LHCN-M2 (cell line): ENCODE measurements at regions not wholly inside any gene's neighbourhood (a gene's known extent, or its start where the extent isn't known, plus 50 kb on each side); places are given as distances from the start of the nearest gene placed in this dataset.
"Not testable (repeated sequence)": the region's sequence is repeated elsewhere in the genome, so short reads cannot be mapped to it uniquely, and the experiment has no call there.

Source experiments
- DNase-seq: peaks from one replicate; pipeline ENCODE4 v3.0.0-alpha.2; 2012; ENCODE audit warnings: low read depth

DNA sequence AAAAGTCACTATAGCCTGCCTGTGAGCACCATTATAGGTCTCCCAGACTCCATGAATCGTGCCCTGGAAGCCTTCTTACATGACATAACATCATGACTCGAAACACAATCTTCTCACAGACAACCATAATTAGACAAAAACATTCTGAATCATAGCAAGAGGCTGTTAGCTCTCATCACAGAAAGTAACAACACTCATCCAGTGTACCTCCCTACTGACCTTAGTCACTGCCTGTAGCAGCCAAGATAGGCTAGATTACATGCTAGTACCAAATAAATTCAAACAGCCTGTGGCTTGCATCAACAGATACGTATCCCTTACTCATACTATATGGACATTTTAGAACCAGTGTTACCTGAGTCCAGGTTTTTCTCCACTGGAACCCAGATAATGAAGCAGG lies 663.8 kb upstream of the FOXG1 start:
- no peak for DNase-seq

DNA sequence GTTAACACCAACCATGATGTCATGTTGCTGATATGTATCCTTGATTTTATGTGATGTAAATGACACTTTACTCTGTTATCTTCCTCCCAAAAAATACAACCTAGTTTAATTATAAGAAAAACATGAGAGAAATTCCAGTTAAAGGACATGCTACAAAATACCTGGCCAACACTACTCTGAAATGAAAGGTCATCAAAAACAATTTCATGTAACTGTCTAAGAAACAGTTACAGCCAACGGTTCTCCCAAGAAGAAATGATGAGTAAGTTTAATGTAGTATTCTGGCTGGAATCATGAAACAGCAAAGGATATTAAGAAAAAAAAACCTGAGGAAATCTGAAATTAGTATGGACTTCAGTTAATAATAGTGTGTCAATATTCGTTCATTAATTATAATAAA lies 653.3 kb upstream of the FOXG1 start:
- no peak for DNase-seq

DNA sequence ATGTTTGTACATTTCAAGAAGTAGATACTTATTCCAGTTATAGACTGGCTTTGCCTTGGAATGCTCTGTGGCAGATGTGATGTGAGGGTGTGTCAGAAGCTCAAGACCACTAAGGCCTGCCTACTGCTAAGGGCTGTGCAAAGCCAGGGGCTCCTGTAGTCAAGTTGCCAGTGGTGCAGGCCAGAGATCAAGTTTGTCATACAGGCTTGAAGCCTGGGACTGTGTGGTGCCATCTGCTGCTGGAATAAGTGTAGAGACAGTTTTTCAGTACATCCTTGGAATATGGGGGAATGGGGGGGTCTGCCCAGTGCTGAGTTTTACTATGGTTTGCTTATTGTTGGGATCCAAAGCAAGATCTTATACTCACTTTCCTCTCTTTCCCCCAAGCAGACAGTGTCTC lies 649.9 kb upstream of the FOXG1 start:
- no peak for DNase-seq

GRCh38 chr14:28119849-28120248 lies 646.7 kb upstream of the FOXG1 start:
- DNase-seq = no peak

GRCh38 chr14:28120391-28120790 lies 646.2 kb upstream of the FOXG1 start:
- no peak for DNase-seq

DNA sequence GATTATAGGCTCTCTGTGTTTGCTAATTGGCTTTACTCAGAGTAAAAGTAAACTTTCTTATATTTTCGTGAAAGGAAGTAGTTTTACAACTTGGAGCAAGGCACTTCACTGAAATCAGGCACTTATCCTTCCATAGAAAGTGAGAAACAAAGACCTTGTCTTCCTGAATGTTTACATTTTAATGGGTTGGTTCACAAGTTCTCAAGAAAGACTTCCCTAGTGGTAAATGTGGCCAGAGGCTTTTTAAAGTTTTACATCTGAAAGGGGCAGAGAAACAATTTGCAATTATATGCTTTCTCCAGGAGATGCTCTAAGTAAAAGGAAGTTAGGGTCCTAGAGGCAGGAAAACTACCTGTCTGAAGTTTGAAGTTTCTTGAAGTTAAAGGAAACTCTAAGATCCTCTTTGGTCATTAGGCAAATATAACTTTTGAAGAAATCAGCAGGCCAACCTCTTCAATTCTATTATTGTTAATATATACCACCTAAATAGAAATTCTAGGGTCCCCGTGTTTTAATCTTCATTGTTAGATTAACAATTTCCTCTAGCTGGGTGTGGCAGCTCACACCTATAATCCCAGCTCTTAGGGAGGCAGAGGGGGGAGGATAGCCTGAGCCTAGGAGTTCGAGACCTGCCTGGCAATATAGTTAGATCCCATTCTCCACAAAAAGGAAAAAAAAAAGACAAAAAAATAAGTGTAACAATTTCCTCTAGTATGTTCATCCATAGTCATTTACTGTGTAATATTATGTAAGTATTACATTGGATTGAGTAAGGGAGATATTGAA lies 644.9 kb upstream of the FOXG1 start:
- no peak for DNase-seq

- no peak for DNase-seq
These were observed 635.8 kb upstream of the FOXG1 start for GRCh38 chr14:28130610-28131284.

GRCh38 chr14:28138341-28138740 lies 628.2 kb upstream of the FOXG1 start:
- no peak for DNase-seq

GRCh38 chr14:28141662-28142061 lies 624.9 kb upstream of the FOXG1 start:
- no peak for DNase-seq

- DNase-seq = no peak
These were observed 624.1 kb upstream of the FOXG1 start for GRCh38 chr14:28142400-28143015.

DNA sequence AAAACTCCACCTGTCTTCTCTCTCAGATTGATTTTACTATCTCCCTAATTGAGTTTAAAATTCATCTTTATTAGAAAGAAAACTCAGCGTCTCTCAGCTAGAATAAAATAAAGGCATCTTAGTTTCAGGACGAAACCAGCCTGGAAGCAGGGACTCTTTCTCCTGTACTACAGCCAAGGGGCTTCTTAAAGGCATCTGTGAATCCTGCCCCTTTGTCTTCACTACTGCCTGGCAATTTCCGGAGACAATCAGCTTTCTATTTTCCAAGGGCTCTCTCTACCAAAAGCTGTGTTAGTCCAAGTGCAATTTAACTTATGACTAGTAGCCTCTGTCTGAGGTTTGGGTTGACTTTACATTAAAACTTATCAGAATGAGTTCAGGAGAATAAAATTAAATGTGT lies 623.3 kb upstream of the FOXG1 start:
- DNase-seq = no peak

DNA sequence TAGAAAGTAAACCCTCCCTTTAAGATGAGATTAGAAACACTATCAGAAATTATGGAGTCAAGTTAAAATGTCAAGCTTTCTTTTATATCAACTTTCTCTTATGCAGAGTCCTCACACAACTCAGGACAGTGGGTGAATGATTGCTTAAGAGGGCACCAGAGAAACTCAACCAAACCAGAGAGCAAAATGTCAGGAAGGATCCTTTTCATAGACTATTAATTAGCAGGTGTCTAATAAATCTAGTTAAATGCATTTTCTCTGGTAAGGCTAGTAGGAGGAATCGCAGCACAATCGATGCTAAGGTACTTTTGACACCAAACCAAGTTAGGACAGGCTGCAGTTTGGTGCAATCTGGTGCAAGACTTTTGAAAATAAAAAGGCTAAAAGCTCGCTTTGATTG lies 614.7 kb upstream of the FOXG1 start:
- DNase-seq = no peak

- DNase-seq = no peak
These were observed 614.0 kb upstream of the FOXG1 start for GRCh38 chr14:28152453-28153044.

DNA sequence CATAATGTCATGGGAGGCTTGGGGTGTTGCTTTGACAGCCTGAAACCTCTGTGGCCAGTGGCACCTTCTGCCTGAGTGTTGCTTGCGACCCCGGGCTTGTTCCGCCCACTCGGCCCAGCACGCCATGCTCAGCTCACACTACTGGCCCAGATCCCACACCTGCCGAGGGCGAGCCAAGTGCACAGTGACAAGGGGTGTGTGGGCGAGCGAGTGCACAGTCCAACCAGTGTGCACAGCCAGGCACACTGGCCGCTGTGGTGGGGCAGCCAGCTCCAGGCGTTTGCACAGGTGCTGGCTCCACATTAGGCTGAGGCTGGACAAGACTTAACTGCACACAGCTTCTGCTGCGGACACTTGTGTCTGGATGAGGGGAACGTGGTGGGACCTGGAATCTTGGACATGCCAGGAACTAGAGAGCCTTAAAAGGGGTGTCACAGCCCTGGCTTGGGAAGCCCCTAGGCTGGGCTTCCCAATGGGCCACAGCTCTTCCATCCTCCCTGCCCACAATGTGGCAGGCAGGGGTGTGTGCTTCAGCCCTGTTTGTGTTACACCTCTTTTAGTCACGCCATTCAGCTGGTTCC lies 609.2 kb upstream of the FOXG1 start:
- no peak for DNase-seq

DNA sequence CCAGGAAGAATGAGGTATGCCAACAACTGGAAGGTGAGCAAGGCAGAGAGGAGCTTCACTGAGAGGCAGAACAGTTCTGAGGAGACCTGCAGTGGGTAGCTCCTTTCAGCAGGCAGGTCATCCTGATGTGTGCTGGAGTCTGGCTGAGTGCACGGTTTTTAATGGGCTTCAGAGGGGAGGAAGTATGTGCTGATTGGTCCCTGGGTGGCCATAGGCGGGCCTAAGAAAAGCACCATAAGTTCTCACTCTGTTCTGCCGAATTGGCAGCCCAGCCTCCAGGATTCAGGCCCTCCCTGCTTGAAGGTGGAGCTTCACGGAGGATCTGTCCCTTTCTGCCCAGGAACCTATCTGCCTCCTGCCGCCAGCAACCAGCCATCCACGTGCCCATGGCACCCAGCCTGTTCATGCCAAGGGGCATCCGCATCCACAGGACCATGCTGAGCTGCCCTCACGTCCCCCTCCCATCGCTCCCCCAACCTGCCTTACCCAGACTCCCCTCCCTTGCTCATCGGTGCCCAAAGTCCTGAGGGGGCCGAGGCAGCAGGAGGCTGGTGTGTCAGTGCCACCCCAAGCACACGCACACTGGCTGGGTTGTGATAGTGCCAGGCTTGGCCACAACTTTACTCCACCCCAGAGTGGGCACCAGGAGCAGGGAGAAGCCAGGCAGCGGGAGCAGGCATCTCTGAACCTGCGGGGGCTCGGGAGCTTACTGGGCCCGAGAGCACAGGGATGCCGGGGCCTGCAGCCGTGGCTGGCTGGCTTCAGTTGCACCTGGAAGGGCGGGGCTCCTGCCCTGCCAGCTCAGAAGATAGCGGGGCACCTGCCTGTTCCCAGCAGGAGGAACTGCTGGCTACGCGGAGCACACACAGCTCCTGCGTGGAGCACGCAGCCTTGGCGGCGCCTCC lies 608.4 kb upstream of the FOXG1 start:
- DNase-seq = no peak

GRCh38 chr14:28161040-28161439 lies 605.5 kb upstream of the FOXG1 start:
- no peak for DNase-seq

GRCh38 chr14:28163233-28163632 lies 603.4 kb upstream of the FOXG1 start:
- no peak for DNase-seq

DNA sequence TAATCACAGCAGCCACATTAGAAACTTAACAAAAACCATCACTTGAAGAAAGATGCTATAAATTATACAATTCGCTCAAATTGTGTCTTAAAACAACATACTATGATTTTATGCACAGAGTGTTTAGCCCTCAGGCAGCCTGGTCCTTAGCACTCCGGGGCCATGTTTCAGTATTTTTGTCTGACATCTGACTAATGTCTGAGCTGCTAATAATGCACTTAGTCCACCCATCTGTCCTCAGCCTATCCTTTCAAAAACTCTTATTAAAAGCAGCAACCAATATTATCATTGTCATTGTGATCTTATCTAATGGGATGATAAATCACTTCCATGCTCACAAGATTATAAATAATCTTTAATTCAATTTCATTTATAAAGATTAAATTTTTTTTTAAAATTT lies 602.7 kb upstream of the FOXG1 start:
- no peak for DNase-seq

- DNase-seq = not testable (repeated sequence)
These were observed 578.4 kb upstream of the FOXG1 start for GRCh38 chr14:28187902-28188830.

DNA sequence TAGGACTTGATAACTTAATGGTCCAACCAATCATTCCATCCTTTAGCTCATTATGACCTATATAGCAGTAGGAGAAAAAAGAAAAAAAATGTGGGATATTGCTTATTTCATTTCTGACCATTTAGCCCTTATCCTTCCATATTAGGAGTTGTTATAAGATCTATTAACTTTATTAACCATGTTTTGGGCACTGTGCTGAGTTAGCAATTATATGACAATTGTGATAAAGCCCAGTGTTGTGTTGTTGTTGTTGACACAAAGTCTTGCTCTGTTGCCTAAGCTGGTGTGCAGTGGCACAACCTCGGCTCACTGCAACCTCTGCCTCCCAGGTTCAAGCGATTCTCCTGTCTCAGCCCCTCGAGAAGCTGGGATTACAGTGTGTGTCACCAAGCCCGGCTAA lies 569.7 kb upstream of the FOXG1 start:
- DNase-seq = no peak
